ENCODE measurements at regions not wholly inside any gene's neighbourhood (a gene's known extent, or its start where the extent isn't known, plus 50 kb on each side); places are given as distances from the start of the nearest gene placed in this dataset.

- no peak for DNase-seq (ENCODE audit: low spot score)
- no peak for FAIRE-seq
Measured at GRCh38 chr4:18931643-18932377, 910.3 kb upstream of the LCORL start.

GRCh38 chr4:18930487-18930886, 908.9 kb upstream of the LCORL start:
- DNase-seq (ENCODE audit: low spot score) (no peak), FAIRE-seq (no peak)

- FAIRE-seq (no peak), DNase-seq (ENCODE audit: low spot score) (no peak)
Measured at GRCh38 chr4:18923496-18924161, 902.1 kb upstream of the LCORL start.

GRCh38 chr4:18917689-18918088, 896.1 kb upstream of the LCORL start:
- no peak for FAIRE-seq
- DNase-seq (ENCODE audit: low spot score), result peak; percentile 28

- FAIRE-seq (no peak), DNase-seq (ENCODE audit: low spot score) (no peak)
Measured at GRCh38 chr4:18914182-18914581, 892.6 kb upstream of the LCORL start.

DNA sequence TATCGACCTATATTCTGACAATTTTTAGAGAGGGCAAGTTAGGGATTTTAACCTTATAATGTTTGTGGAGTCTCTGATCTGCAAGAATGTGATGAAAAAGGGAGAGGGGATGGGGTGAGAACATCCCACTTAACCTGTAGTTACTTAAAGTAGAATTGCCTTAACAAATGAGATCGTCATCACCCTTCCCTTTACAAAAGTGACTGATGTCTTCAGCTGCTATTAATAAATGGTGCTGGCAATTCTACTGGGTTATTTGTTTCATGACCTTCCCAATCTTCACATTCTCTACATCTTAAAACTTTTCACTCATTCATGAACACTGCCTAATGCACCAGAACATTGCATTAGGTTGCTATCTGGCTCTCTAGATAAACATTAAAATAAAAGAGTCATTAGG, 873.4 kb upstream of the LCORL start:
- no peak for FAIRE-seq
- DNase-seq (ENCODE audit: low spot score), result no peak

DNA sequence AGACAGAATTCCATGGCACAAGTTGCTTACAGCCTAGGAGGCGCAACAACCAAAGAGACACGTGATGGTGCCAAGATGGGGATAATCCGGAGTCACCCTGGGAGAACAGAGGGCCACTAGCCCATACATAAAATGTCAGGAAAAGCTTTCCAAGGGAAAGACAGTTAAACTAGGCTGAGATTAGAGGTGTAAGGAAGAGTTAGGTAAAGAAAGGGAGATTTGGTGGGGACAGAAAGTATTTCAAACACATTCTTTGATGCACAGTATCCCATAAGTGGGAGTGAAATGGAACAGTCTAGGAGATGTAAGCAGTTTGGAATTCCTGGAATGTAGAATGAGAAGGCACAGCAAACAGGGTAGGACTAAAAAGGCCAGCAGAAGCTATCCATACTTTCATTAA, 860.9 kb upstream of the LCORL start:
- DNase-seq (ENCODE audit: low spot score), result peak; percentile 85
- peak; percentile 77 for FAIRE-seq

- FAIRE-seq, result no peak
Measured at GRCh38 chr4:18881556-18881955, 860.0 kb upstream of the LCORL start.

GRCh38 chr4:18880871-18881270, 859.3 kb upstream of the LCORL start:
- FAIRE-seq, result no peak
- no peak for DNase-seq (ENCODE audit: low spot score)

More at GRCh38 chr4:18881556-18881955, 860.0 kb upstream of the LCORL start:
- DNase-seq (ENCODE audit: low spot score), result no peak

- DNase-seq (ENCODE audit: low spot score) (no peak), FAIRE-seq (no peak)
Measured at GRCh38 chr4:18878561-18878960, 857.0 kb upstream of the LCORL start.

DNA sequence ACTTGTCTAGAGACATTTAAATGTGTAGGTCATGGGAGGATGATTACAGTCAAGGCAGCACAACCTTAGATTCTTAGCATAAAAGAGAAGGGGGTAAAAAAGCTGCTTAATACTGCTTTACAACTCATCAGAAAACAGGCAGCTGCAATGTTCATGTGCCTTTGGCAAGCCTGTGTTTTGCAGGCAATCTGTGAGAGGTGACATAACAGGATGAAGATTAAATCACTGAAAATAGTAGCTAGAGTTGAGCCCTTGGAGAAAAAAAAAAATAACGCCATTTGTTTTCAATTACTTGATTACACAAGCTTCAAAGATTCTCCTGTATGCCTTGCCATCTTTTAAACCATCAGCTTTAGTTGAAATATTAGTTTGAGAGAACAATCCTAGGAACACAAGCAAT, 847.6 kb upstream of the LCORL start:
- no peak for DNase-seq (ENCODE audit: low spot score)
- no peak for FAIRE-seq

- no peak for DNase-seq (ENCODE audit: low spot score)
- FAIRE-seq, result no peak
Measured at GRCh38 chr4:18860836-18861530, 839.4 kb upstream of the LCORL start.

DNA sequence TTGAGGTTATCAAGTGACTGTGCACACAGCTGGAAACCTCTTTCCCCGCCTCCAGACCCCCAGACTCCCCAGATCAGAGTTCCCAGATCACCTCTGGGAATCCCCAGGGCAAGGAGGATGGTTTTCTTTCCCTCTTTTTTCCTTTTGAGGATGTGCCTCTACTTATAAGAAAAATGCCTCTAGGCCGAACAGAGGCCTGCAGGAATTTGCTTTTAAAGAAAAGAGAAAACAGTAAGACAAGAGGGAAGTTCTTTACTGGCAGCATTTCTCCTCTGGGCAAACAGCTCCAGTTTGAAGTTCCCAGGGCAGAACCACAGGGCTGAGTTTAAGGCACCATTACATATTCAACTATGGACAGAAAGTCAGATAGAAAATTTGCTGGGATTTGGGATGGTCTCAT, 837.9 kb upstream of the LCORL start:
- DNase-seq (ENCODE audit: low spot score), result no peak
- no peak for FAIRE-seq

- no peak for DNase-seq (ENCODE audit: low spot score)
- FAIRE-seq, result no peak
Measured at GRCh38 chr4:18858229-18858922, 836.8 kb upstream of the LCORL start.

DNA sequence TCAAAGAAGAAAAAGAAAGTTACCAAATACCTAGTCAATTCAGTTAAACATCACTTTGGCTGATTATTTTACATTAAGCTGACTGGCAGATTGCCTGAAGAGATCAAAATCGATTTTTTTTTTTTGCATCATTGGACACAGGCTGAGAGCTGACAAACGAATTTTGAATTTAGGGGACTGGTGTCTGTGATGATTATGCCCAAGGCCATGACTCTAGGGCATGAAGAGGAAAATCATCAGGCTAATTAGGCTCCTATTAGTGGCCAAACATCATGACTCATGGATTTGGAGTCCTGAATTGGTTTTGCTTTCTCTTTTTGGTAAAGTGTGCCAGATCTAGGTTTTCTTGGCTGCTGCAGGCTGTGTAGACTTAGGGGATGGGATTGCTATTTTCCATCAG, 829.3 kb upstream of the LCORL start:
- FAIRE-seq, result no peak
- DNase-seq (ENCODE audit: low spot score), result no peak

- FAIRE-seq (no peak), DNase-seq (ENCODE audit: low spot score) (no peak)
Measured at GRCh38 chr4:18847249-18847890, 825.8 kb upstream of the LCORL start.

GRCh38 chr4:18846313-18846712, 824.8 kb upstream of the LCORL start:
- DNase-seq (ENCODE audit: low spot score), result no peak
- no peak for FAIRE-seq

DNA sequence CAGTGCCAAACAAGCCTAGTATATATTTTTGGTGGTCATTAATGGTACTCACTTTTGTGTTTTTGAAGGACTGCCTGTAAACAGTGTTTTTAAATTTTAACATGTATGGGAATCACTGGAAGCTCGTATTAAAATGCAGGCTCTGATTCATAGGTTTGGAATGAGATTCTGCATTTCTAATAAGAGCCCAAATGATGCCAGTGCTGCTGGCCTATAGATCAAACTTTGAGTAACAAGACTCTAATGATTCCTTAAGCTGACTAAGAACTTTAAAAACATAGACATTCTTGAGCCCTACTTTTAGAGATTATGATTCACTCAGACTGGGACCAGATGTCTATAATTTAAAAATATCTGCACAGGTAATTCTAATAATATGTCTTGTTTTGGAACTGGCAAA, 823.2 kb upstream of the LCORL start:
- FAIRE-seq (no peak), DNase-seq (ENCODE audit: low spot score) (no peak)

DNA sequence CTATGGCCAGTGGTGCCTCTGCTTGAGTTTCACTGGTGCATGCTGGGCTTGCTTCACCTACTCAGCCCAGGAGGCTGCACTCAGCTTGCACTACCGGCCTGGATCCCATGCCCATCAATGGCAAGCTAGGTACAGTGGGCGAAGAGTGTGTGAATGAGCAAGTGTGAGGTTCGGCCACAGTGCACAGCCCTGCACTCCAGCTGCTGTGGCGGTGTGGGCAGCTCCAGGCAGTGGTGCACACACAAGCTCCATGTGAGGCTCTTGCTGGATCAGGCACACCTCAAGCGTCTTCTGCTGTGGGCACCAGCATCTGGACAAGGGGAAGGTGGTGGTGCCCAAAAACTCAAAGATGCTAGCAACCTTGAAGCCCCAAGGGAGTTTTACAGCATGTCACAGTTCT, 820.9 kb upstream of the LCORL start:
- no peak for FAIRE-seq
- no peak for DNase-seq (ENCODE audit: low spot score)

DNA sequence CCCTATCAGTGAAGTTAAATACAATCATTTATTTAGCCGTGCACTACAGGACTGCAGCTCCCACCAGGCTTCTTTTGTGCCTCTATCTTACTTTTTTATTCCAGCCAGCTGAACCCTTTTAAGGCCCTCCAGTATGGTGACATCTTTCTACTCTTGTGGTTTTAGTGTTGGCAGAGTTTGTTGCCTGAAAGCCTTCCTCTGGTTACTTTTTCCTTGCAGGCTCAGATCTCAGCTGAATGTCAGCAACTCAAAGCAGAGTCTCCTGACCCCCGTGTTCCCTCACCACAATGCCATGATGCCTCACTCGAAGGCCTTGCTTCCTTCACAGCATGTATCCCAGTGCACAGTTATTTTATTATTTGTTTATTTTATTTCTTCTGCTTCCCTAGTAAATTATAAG, 818.9 kb upstream of the LCORL start:
- DNase-seq (ENCODE audit: low spot score), result no peak
- FAIRE-seq, result no peak

DNA sequence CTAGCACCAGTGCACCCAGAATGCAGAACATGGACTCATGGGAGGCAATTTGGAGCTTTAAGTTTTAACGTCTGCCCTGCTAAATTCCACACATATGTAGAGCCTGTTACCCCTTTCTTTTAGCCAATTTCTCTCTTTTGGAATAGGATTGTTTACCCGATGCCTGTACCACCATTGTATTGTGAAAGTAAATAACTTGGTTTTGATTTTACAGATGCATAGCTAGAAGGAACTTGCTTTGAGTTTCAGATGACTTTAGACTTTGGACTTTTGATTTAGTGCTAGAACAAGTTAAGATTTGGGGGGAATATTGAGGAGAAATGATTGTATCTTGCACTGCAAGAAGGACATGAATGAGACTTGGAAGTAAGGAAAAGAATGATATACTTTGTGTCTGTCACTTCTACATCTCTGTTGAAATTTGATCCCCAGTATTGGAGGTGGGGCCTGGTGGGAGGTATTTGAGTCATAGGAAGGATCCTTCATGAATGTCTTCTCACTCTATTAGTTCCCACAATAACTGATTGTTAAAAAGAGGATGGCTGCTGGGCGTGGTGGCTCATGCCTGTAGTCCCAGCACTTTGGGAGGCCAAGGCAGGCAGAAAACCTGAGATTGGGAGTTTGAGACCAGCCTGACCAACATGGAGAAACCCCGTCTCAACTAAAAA, 794.8 kb upstream of the LCORL start:
- FAIRE-seq (no peak), DNase-seq (ENCODE audit: low spot score) (no peak)

Measured in RCC 7860 (cell line).